ENCODE measurements at regions not wholly inside any gene's neighbourhood (a gene's known extent, or its start where the extent isn't known, plus 50 kb on each side); places are given as distances from the start of the nearest gene placed in this dataset.

- H3K9me3 ChIP-seq (ENCODE audit: control insufficient read depth, insufficient read depth, low read depth, low read length), result no peaks in the 10 kb centered on the region
- TF ChIP-seq, protein P1, sequence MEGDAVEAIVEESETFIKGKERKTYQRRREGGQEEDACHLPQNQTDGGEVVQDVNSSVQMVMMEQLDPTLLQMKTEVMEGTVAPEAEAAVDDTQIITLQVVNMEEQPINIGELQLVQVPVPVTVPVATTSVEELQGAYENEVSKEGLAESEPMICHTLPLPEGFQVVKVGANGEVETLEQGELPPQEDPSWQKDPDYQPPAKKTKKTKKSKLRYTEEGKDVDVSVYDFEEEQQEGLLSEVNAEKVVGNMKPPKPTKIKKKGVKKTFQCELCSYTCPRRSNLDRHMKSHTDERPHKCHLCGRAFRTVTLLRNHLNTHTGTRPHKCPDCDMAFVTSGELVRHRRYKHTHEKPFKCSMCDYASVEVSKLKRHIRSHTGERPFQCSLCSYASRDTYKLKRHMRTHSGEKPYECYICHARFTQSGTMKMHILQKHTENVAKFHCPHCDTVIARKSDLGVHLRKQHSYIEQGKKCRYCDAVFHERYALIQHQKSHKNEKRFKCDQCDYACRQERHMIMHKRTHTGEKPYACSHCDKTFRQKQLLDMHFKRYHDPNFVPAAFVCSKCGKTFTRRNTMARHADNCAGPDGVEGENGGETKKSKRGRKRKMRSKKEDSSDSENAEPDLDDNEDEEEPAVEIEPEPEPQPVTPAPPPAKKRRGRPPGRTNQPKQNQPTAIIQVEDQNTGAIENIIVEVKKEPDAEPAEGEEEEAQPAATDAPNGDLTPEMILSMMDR (IDR thresholded peaks at IDR 0.05), result no peak
- no peak for TF ChIP-seq POLR2AphosphoS5 (IDR thresholded peaks at IDR 0.05; ENCODE audit: low read depth, low read length)
- no peak for TF ChIP-seq SIN3A (IDR thresholded peaks at IDR 0.05; ENCODE audit: borderline replicate concordance, insufficient read depth, low read depth, low read length)
- TF ChIP-seq TCF7L2 (IDR thresholded peaks at IDR 0.05; ENCODE audit: low read depth, low read length), result no peak
- TF ChIP-seq REST (IDR thresholded peaks at IDR 0.05; ENCODE audit: insufficient read depth in 1 of 2, low read depth in 2 of 2, low read length in 1 of 2), result no peak
- H3K27me3 ChIP-seq (ENCODE audit: control insufficient read depth, insufficient read depth, low read length), result no peaks in the 10 kb centered on the region
- ChIA-PET POLR2A (no interaction called here), CTCF (interaction anchor here (0.6 to 1.5 kb wide), 3 partner anchors 17 to 96 kb away, joined by 3 to 9 read pairs (median 4); no protein-coding TSS in a partner anchor)
- H3K36me3 ChIP-seq (ENCODE audit: control insufficient read depth, insufficient read depth, low read length), result no peaks in the 10 kb centered on the region
- intact Hi-C loops (cut with micrococcal nuclease; ENCODE audit: unreplicated experiment), result no loop called here
- peak overlapping the region; percentile 96 for H3K27ac ChIP-seq (ENCODE audit: low read length)
- peaks cover 57% of the 10 kb centered on the region for H3K4me1 ChIP-seq (ENCODE audit: control insufficient read depth, insufficient read depth, low read length)
- in situ Hi-C loops (cut with HindIII; ENCODE audit: low pct_unique_long_range_greater_than_20kb, low sequenced_read_pairs), result no loop called here
- no TSS peak for BruUV-seq (replicated peaks)
- DNase-seq (ENCODE audit: low read depth, low spot score) (no peak), ATAC-seq (no peak)
- H3K4me3 ChIP-seq (ENCODE audit: low read depth in 2 of 2, low read length in 2 of 2), result no peak overlapping the region
Observed at GRCh38 chr11:27200779-27201453, 160.3 kb downstream of the BBOX1 start.

DNA sequence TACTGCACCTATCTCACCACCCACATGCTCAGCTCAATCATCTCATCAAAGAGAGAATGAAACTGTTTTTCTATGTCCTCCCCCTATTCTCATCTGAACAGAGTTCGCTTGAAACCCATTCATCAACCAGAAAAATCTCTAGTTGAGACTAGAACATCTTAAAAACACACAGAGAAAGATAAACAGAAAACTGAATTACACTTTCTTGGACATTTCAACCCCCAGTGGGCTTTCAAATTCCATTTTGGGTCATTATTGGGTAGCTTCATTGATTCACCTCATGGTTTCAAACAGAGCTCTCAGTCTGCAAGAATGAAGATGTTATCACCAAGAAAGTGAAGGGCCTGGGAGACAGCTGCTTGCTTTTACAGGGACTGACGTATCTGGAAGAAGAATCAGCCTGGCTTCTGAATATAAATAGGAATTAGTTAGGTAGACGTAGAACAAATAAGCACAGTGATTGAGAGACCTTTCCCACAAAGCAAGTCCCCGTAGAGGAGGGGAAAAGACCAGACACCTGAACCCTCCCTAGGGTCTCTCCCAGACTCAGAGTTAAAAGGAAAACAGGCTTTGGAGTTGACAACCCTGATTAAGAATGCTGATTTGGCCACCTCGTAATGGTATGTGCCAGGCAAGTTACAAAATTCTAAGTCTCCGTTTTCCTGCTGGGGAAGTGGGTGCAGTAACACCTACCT is 155.7 kb downstream of the BBOX1 start:
- ChIA-PET POLR2A (no interaction called here), CTCF (no interaction called here)
- DNase-seq (ENCODE audit: low read depth, low spot score) (no peak), ATAC-seq (no peak)
- TF ChIP-seq REST (IDR thresholded peaks at IDR 0.05; ENCODE audit: insufficient read depth in 1 of 2, low read depth in 2 of 2, low read length in 1 of 2) (no peak), TCF7L2 (IDR thresholded peaks at IDR 0.05; ENCODE audit: low read depth, low read length) (no peak), SIN3A (IDR thresholded peaks at IDR 0.05; ENCODE audit: borderline replicate concordance, insufficient read depth, low read depth, low read length) (no peak), POLR2AphosphoS5 (IDR thresholded peaks at IDR 0.05; ENCODE audit: low read depth, low read length) (no peak)
- TF ChIP-seq, protein P1 (IDR thresholded peaks at IDR 0.05), result no peak
- intact Hi-C loops (cut with micrococcal nuclease; ENCODE audit: unreplicated experiment) (no loop called here), in situ Hi-C loops (cut with HindIII; ENCODE audit: low pct_unique_long_range_greater_than_20kb, low sequenced_read_pairs) (no loop called here)
- no peak overlapping the region for H3K4me3 ChIP-seq (ENCODE audit: low read depth in 2 of 2, low read length in 2 of 2)
- no peaks in the 10 kb centered on the region for H3K36me3 ChIP-seq (ENCODE audit: control insufficient read depth, insufficient read depth, low read length)
- no peaks in the 10 kb centered on the region for H3K27me3 ChIP-seq (ENCODE audit: control insufficient read depth, insufficient read depth, low read length)
- no TSS peak for BruUV-seq (replicated peaks)
- H3K27ac ChIP-seq (ENCODE audit: low read length), result peak overlapping the region; percentile 83
- H3K9me3 ChIP-seq (ENCODE audit: control insufficient read depth, insufficient read depth, low read depth, low read length), result no peaks in the 10 kb centered on the region
- H3K4me1 ChIP-seq (ENCODE audit: control insufficient read depth, insufficient read depth, low read length), result peaks cover 28% of the 10 kb centered on the region
